ENCODE measurements at regions not wholly inside any gene's neighbourhood (a gene's known extent, or its start where the extent isn't known, plus 50 kb on each side); places are given as distances from the start of the nearest gene placed in this dataset.

- H3K9me3 ChIP-seq (ENCODE audit: low read depth, low read length) = no peaks in the 10 kb centered on the region
- H3K36me3 ChIP-seq (ENCODE audit: insufficient read depth, low read length) = no peaks in the 10 kb centered on the region
- H3K27ac ChIP-seq = no peak overlapping the region
- H3K4me3 ChIP-seq = no peak overlapping the region
- no peak overlapping the region for H3K9ac ChIP-seq (ENCODE audit: insufficient read length)
- TF ChIP-seq FOXP2 (optimal IDR thresholded peaks at IDR 0.05; ENCODE audit: control extremely low read depth, extremely low read length, insufficient read depth) = no peak
- no peak for TF ChIP-seq EZH2 (IDR thresholded peaks at IDR 0.05)
- TF ChIP-seq POLR2AphosphoS5 (IDR thresholded peaks at IDR 0.05; ENCODE audit: borderline replicate concordance, low read depth, low read length) = no peak
- DNase-seq (ENCODE audit: low read depth, low spot score) = no peak
Observed at GRCh38 chr21:38948377-38949069, 142.8 kb downstream of the ETS2 start.

- no peak overlapping the region for H3K27ac ChIP-seq
- no peak overlapping the region for H3K4me3 ChIP-seq
- DNase-seq (ENCODE audit: low read depth, low spot score) = no peak
Observed at GRCh38 chr21:38945545-38946245, 140.0 kb downstream of the ETS2 start.

GRCh38 chr21:38944903-38945302 lies 139.2 kb downstream of the ETS2 start:
- DNase-seq (ENCODE audit: low read depth, low spot score) = no peak
- Histone ChIP-seq H3K4me3 (no peak overlapping the region), H3K9me3 (ENCODE audit: low read depth, low read length) (no peaks in the 10 kb centered on the region), H3K27ac (no peak overlapping the region), H3K9ac (ENCODE audit: insufficient read length) (no peak overlapping the region), H3K36me3 (ENCODE audit: insufficient read depth, low read length) (no peaks in the 10 kb centered on the region)
- TF ChIP-seq FOXP2 (optimal IDR thresholded peaks at IDR 0.05; ENCODE audit: control extremely low read depth, extremely low read length, insufficient read depth) = no peak
- no peak for TF ChIP-seq POLR2AphosphoS5 (IDR thresholded peaks at IDR 0.05; ENCODE audit: borderline replicate concordance, low read depth, low read length)
- TF ChIP-seq EZH2 (IDR thresholded peaks at IDR 0.05) = no peak

More at GRCh38 chr21:38945545-38946245, 140.0 kb downstream of the ETS2 start:
- TF ChIP-seq POLR2AphosphoS5 (IDR thresholded peaks at IDR 0.05; ENCODE audit: borderline replicate concordance, low read depth, low read length) (no peak), FOXP2 (optimal IDR thresholded peaks at IDR 0.05; ENCODE audit: control extremely low read depth, extremely low read length, insufficient read depth) (no peak), EZH2 (IDR thresholded peaks at IDR 0.05) (no peak)
- no peaks in the 10 kb centered on the region for H3K9me3 ChIP-seq (ENCODE audit: low read depth, low read length)
- no peaks in the 10 kb centered on the region for H3K36me3 ChIP-seq (ENCODE audit: insufficient read depth, low read length)
- no peak overlapping the region for H3K9ac ChIP-seq (ENCODE audit: insufficient read length)

GRCh38 chr21:38944402-38944801 lies 138.7 kb downstream of the ETS2 start:
- no peak overlapping the region for H3K9ac ChIP-seq (ENCODE audit: insufficient read length)
- H3K27ac ChIP-seq = no peak overlapping the region
- H3K9me3 ChIP-seq (ENCODE audit: low read depth, low read length) = no peaks in the 10 kb centered on the region
- no peak for DNase-seq (ENCODE audit: low read depth, low spot score)
- H3K4me3 ChIP-seq = no peak overlapping the region
- TF ChIP-seq POLR2AphosphoS5 (IDR thresholded peaks at IDR 0.05; ENCODE audit: borderline replicate concordance, low read depth, low read length) (no peak), FOXP2 (optimal IDR thresholded peaks at IDR 0.05; ENCODE audit: control extremely low read depth, extremely low read length, insufficient read depth) (no peak), EZH2 (IDR thresholded peaks at IDR 0.05) (no peak)
- H3K36me3 ChIP-seq (ENCODE audit: insufficient read depth, low read length) = no peaks in the 10 kb centered on the region

GRCh38 chr21:38942748-38943211 lies 137.1 kb downstream of the ETS2 start:
- no peaks in the 10 kb centered on the region for H3K36me3 ChIP-seq (ENCODE audit: insufficient read depth, low read length)
- no peak for TF ChIP-seq FOXP2 (optimal IDR thresholded peaks at IDR 0.05; ENCODE audit: control extremely low read depth, extremely low read length, insufficient read depth)
- no peak for TF ChIP-seq EZH2 (IDR thresholded peaks at IDR 0.05)
- TF ChIP-seq POLR2AphosphoS5 (IDR thresholded peaks at IDR 0.05; ENCODE audit: borderline replicate concordance, low read depth, low read length) = no peak
- H3K9me3 ChIP-seq (ENCODE audit: low read depth, low read length) = no peaks in the 10 kb centered on the region
- DNase-seq (ENCODE audit: low read depth, low spot score) = no peak
- H3K4me3 ChIP-seq = no peak overlapping the region
- no peak overlapping the region for H3K9ac ChIP-seq (ENCODE audit: insufficient read length)
- H3K27ac ChIP-seq = no peak overlapping the region

GRCh38 chr21:38938769-38939168 lies 133.0 kb downstream of the ETS2 start:
- H3K4me3 ChIP-seq = no peak overlapping the region
- DNase-seq (ENCODE audit: low read depth, low spot score) = no peak
- H3K9me3 ChIP-seq (ENCODE audit: low read depth, low read length) = no peaks in the 10 kb centered on the region
- TF ChIP-seq EZH2 (IDR thresholded peaks at IDR 0.05) = no peak
- TF ChIP-seq FOXP2 (optimal IDR thresholded peaks at IDR 0.05; ENCODE audit: control extremely low read depth, extremely low read length, insufficient read depth) = no peak
- H3K36me3 ChIP-seq (ENCODE audit: insufficient read depth, low read length) = no peaks in the 10 kb centered on the region
- H3K9ac ChIP-seq (ENCODE audit: insufficient read length) = no peak overlapping the region
- H3K27ac ChIP-seq = no peak overlapping the region

GRCh38 chr21:38938343-38938742 lies 132.6 kb downstream of the ETS2 start:
- no peaks in the 10 kb centered on the region for H3K36me3 ChIP-seq (ENCODE audit: insufficient read depth, low read length)
- no peak overlapping the region for H3K4me3 ChIP-seq
- no peaks in the 10 kb centered on the region for H3K9me3 ChIP-seq (ENCODE audit: low read depth, low read length)
- TF ChIP-seq FOXP2 (optimal IDR thresholded peaks at IDR 0.05; ENCODE audit: control extremely low read depth, extremely low read length, insufficient read depth) = no peak
- no peak for TF ChIP-seq EZH2 (IDR thresholded peaks at IDR 0.05)
- H3K9ac ChIP-seq (ENCODE audit: insufficient read length) = no peak overlapping the region
- H3K27ac ChIP-seq = no peak overlapping the region
- no peak for DNase-seq (ENCODE audit: low read depth, low spot score)

GRCh38 chr21:38937844-38938243 lies 132.1 kb downstream of the ETS2 start:
- H3K36me3 ChIP-seq (ENCODE audit: insufficient read depth, low read length) = no peaks in the 10 kb centered on the region
- H3K4me3 ChIP-seq = no peak overlapping the region
- DNase-seq (ENCODE audit: low read depth, low spot score) = no peak
- H3K27ac ChIP-seq = no peak overlapping the region
- no peak for TF ChIP-seq POLR2AphosphoS5 (IDR thresholded peaks at IDR 0.05; ENCODE audit: borderline replicate concordance, low read depth, low read length)
- no peak for TF ChIP-seq EZH2 (IDR thresholded peaks at IDR 0.05)
- TF ChIP-seq FOXP2 (optimal IDR thresholded peaks at IDR 0.05; ENCODE audit: control extremely low read depth, extremely low read length, insufficient read depth) = no peak
- no peak overlapping the region for H3K9ac ChIP-seq (ENCODE audit: insufficient read length)
- H3K9me3 ChIP-seq (ENCODE audit: low read depth, low read length) = no peaks in the 10 kb centered on the region
